ENCODE measurements at regions not wholly inside any gene's neighbourhood (a gene's known extent, or its start where the extent isn't known, plus 50 kb on each side); places are given as distances from the start of the nearest gene placed in this dataset.

- no peak overlapping the region for H3K4me2 ChIP-seq (ENCODE audit: low read length)
- DNase-seq = no peak
- no peak overlapping the region for H2AFZ ChIP-seq (ENCODE audit: low read length)
- H3K36me3 ChIP-seq (ENCODE audit: low read depth, low read length) = no peaks in the 10 kb centered on the region
- no peaks in the 10 kb centered on the region for H3K79me2 ChIP-seq (ENCODE audit: low read length)
- no peaks in the 10 kb centered on the region for H4K20me1 ChIP-seq (ENCODE audit: low read length)
- H3K9me2 ChIP-seq (replicated peaks; ENCODE audit: low read length) = no peaks in the 10 kb centered on the region
- no peak for ATAC-seq
- CTCF ChIA-PET = no interaction called here
- peaks cover 8% of the 10 kb centered on the region; the same call in 1 of the 2 replicates for H3K27me3 ChIP-seq (ENCODE audit: low read length)
- H3K9ac ChIP-seq (ENCODE audit: low read length) = no peak overlapping the region
- no peaks in the 10 kb centered on the region for H3F3A ChIP-seq (ENCODE audit: low read length, unreplicated experiment)
- no TSS peak for BruUV-seq (replicated peaks)
- POLR2A ChIA-PET (ENCODE audit: unreplicated experiment) = no interaction called here
- no peaks in the 10 kb centered on the region; the same call in 1 of the 2 replicates for H3K9me3 ChIP-seq (ENCODE audit: low read length)
- H3K27ac ChIP-seq (ENCODE audit: low read length) = no peak overlapping the region
- TF ChIP-seq EZH2 (IDR thresholded peaks at IDR 0.05; ENCODE audit: low read length, unreplicated experiment) (no peak), EZH2phosphoT487 (IDR thresholded peaks at IDR 0.05; ENCODE audit: borderline replicate concordance, low read length) (no peak)
- TF ChIP-seq, protein P1, sequence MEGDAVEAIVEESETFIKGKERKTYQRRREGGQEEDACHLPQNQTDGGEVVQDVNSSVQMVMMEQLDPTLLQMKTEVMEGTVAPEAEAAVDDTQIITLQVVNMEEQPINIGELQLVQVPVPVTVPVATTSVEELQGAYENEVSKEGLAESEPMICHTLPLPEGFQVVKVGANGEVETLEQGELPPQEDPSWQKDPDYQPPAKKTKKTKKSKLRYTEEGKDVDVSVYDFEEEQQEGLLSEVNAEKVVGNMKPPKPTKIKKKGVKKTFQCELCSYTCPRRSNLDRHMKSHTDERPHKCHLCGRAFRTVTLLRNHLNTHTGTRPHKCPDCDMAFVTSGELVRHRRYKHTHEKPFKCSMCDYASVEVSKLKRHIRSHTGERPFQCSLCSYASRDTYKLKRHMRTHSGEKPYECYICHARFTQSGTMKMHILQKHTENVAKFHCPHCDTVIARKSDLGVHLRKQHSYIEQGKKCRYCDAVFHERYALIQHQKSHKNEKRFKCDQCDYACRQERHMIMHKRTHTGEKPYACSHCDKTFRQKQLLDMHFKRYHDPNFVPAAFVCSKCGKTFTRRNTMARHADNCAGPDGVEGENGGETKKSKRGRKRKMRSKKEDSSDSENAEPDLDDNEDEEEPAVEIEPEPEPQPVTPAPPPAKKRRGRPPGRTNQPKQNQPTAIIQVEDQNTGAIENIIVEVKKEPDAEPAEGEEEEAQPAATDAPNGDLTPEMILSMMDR (conservative IDR thresholded peaks at IDR 0.05; ENCODE audit: low read depth, low read length) = no peak
- no peaks in the 10 kb centered on the region for H3K4me1 ChIP-seq (ENCODE audit: insufficient read depth, low read length)
- intact Hi-C loops (cut with micrococcal nuclease) = no loop called here
- H3K4me3 ChIP-seq (ENCODE audit: low read length) = no peak overlapping the region
These were observed 155.0 kb upstream of the SFRP2 start for GRCh38 chr4:153943738-153944415.

GRCh38 chr4:153940916-153941315, 152.0 kb upstream of the SFRP2 start:
- no peak overlapping the region for H3K27ac ChIP-seq (ENCODE audit: low read length)
- intact Hi-C loops (cut with micrococcal nuclease) = no loop called here
- H3K9me2 ChIP-seq (replicated peaks; ENCODE audit: low read length) = no peaks in the 10 kb centered on the region
- peaks cover 8% of the 10 kb centered on the region; the same call in 1 of the 2 replicates for H3K27me3 ChIP-seq (ENCODE audit: low read length)
- no peaks in the 10 kb centered on the region for H4K20me1 ChIP-seq (ENCODE audit: low read length)
- H3K4me2 ChIP-seq (ENCODE audit: low read length) = no peak overlapping the region
- no peaks in the 10 kb centered on the region; the same call in 1 of the 2 replicates for H3K9me3 ChIP-seq (ENCODE audit: low read length)
- H3K4me3 ChIP-seq (ENCODE audit: low read length) = no peak overlapping the region
- H3K4me1 ChIP-seq (ENCODE audit: insufficient read depth, low read length) = no peaks in the 10 kb centered on the region
- no peaks in the 10 kb centered on the region for H3K79me2 ChIP-seq (ENCODE audit: low read length)
- H3F3A ChIP-seq (ENCODE audit: low read length, unreplicated experiment) = no peaks in the 10 kb centered on the region
- POLR2A ChIA-PET (ENCODE audit: unreplicated experiment) = no interaction called here
- no peak for ATAC-seq
- no peaks in the 10 kb centered on the region for H3K36me3 ChIP-seq (ENCODE audit: low read depth, low read length)
- CTCF ChIA-PET = no interaction called here
- no TSS peak for BruUV-seq (replicated peaks)
- no peak for DNase-seq
- no peak overlapping the region for H3K9ac ChIP-seq (ENCODE audit: low read length)
- H2AFZ ChIP-seq (ENCODE audit: low read length) = no peak overlapping the region
- TF ChIP-seq EZH2phosphoT487 (IDR thresholded peaks at IDR 0.05; ENCODE audit: borderline replicate concordance, low read length) (no peak), EZH2 (IDR thresholded peaks at IDR 0.05; ENCODE audit: low read length, unreplicated experiment) (no peak)
- TF ChIP-seq, protein P1 (conservative IDR thresholded peaks at IDR 0.05; ENCODE audit: low read depth, low read length) = no peak

DNA sequence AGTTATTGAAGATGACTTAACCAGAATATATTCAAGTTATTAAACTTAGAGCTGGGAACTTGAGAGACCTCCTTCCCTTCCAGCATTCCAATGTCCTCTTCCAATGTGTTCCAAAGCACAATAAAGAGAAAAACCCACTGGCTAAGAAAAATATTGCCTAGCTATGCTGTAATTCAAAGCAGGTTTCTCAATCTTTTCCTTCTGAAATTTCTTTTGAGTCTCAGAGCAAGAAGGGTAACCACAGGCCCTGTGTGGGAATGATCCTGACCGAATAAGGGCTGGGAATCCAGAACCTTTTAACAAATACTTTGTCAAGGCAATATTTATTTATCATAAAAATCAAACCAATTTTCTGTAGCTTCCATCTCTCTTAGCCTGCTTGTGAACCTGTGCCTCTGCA, 150.7 kb upstream of the SFRP2 start:
- H3F3A ChIP-seq (ENCODE audit: low read length, unreplicated experiment) = no peaks in the 10 kb centered on the region
- no peak for TF ChIP-seq EZH2 (IDR thresholded peaks at IDR 0.05; ENCODE audit: low read length, unreplicated experiment)
- TF ChIP-seq, protein P1 (conservative IDR thresholded peaks at IDR 0.05; ENCODE audit: low read depth, low read length) = no peak
- TF ChIP-seq EZH2phosphoT487 (IDR thresholded peaks at IDR 0.05; ENCODE audit: borderline replicate concordance, low read length) = no peak
- DNase-seq (no peak), ATAC-seq (no peak)
- H3K4me3 ChIP-seq (ENCODE audit: low read length) = no peak overlapping the region
- no peak overlapping the region for H3K27ac ChIP-seq (ENCODE audit: low read length)
- peaks cover 9% of the 10 kb centered on the region for H3K27me3 ChIP-seq (ENCODE audit: low read length)
- ChIA-PET CTCF (no interaction called here), POLR2A (ENCODE audit: unreplicated experiment) (no interaction called here)
- H3K9me3 ChIP-seq (ENCODE audit: low read length) = no peaks in the 10 kb centered on the region
- no peak overlapping the region for H2AFZ ChIP-seq (ENCODE audit: low read length)
- no peak overlapping the region for H3K9ac ChIP-seq (ENCODE audit: low read length)
- no peaks in the 10 kb centered on the region for H3K36me3 ChIP-seq (ENCODE audit: low read depth, low read length)
- no TSS peak for BruUV-seq (replicated peaks)
- H4K20me1 ChIP-seq (ENCODE audit: low read length) = no peaks in the 10 kb centered on the region
- no peak overlapping the region for H3K4me2 ChIP-seq (ENCODE audit: low read length)
- intact Hi-C loops (cut with micrococcal nuclease) = no loop called here
- no peaks in the 10 kb centered on the region for H3K4me1 ChIP-seq (ENCODE audit: insufficient read depth, low read length)
- no peaks in the 10 kb centered on the region for H3K9me2 ChIP-seq (replicated peaks; ENCODE audit: low read length)
- H3K79me2 ChIP-seq (ENCODE audit: low read length) = no peaks in the 10 kb centered on the region
